SK-N-SH treated with all-trans-retinoic acid at 6 μM for 48 hours (cell line): ENCODE measurements at regions not wholly inside any gene's neighbourhood (a gene's known extent, or its start where the extent isn't known, plus 50 kb on each side); places are given as distances from the start of the nearest gene placed in this dataset.
A peak's percentile ranks its signal among the peaks of the same experiment; 100 is the strongest.

Experiments used
- ATAC-seq: fragments of 200-7000 bp; cut with Tn5 transposase; 3 replicates; pipeline ENCODE4 v1.9.1; 2020; ENCODE audit warnings: mild to moderate bottlenecking, moderate library complexity
- ARNTL ChIP-seq: fragments of 450-650 bp; formaldehyde crosslinking; IDR thresholded peaks from 2 replicates; pipeline ENCODE4 v1.5.0; 2020; ENCODE audit warnings: low read depth, mild to moderate bottlenecking, moderate library complexity, borderline replicate concordance
- BACH2 ChIP-seq: fragments of 250-450 bp; sonication (Bioruptor Pico); IDR thresholded peaks from 2 replicates; pipeline ENCODE4 v1.9.0; 2021; ENCODE audit warnings: mild to moderate bottlenecking, borderline replicate concordance
- CSDC2 ChIP-seq: fragments of 250-450 bp; sonication (Bioruptor Pico); IDR thresholded peaks from 2 replicates; pipeline ENCODE4 v1.5.0; 2020; ENCODE audit warnings: mild to moderate bottlenecking, moderate library complexity
- ESRRG ChIP-seq: fragments of 250-450 bp; sonication (Bioruptor Pico); IDR thresholded peaks from 2 replicates; pipeline ENCODE4 v1.6.1; 2021; ENCODE audit warnings: mild to moderate bottlenecking
- GLIS3 ChIP-seq: fragments of 250-450 bp; sonication (Bioruptor Pico); IDR thresholded peaks from 2 replicates; pipeline ENCODE4 v1.5.0; 2020; ENCODE audit warnings: mild to moderate bottlenecking, moderate library complexity
- ISL1 ChIP-seq: fragments of 250-450 bp; sonication (Bioruptor Pico); IDR thresholded peaks from 2 replicates; pipeline ENCODE4 v2.1.2; 2022; ENCODE audit warnings: mild to moderate bottlenecking, moderate library complexity
- OSR1 ChIP-seq: fragments of 250-450 bp; sonication (Bioruptor Pico); IDR thresholded peaks from 2 replicates; pipeline ENCODE4 v1.8.0; 2022; ENCODE audit warnings: moderate library complexity, mild to moderate bottlenecking, inconsistent platforms
- PPARA ChIP-seq: fragments of 250-450 bp; sonication (Bioruptor Pico); IDR thresholded peaks from 2 replicates; pipeline ENCODE4 v1.5.0; 2020; ENCODE audit warnings: mild to moderate bottlenecking, borderline replicate concordance
- RARB ChIP-seq: fragments of 250-450 bp; sonication (Bioruptor Pico); IDR thresholded peaks from 2 replicates; pipeline ENCODE4 v1.8.0; 2021; ENCODE audit warnings: mild to moderate bottlenecking, moderate library complexity
- SNAI2 ChIP-seq: fragments of 250-450 bp; sonication (Bioruptor Pico); IDR thresholded peaks from 2 replicates; pipeline ENCODE4 v1.5.0; 2020; ENCODE audit warnings: mild to moderate bottlenecking, moderate library complexity
- TCF4 ChIP-seq: fragments of 250-450 bp; sonication (Bioruptor Pico); IDR thresholded peaks from 2 replicates; pipeline ENCODE4 v1.8.0; 2021; ENCODE audit warnings: mild to moderate bottlenecking, moderate library complexity, borderline replicate concordance
- TOX ChIP-seq: fragments of 250-450 bp; sonication (Bioruptor Pico); IDR thresholded peaks from 2 replicates; pipeline ENCODE4 v1.8.0; 2021; ENCODE audit warnings: mild to moderate bottlenecking, moderate library complexity, borderline replicate concordance
- ZC3H10 ChIP-seq: fragments of 250-450 bp; sonication (Bioruptor Pico); IDR thresholded peaks from 2 replicates; pipeline ENCODE4 v1.5.1; 2021; ENCODE audit warnings: mild to moderate bottlenecking, moderate library complexity
- ZFP3 ChIP-seq: fragments of 250-450 bp; sonication (Bioruptor Pico); IDR thresholded peaks from 2 replicates; pipeline ENCODE4 v1.5.0; 2020; ENCODE audit warnings: mild to moderate bottlenecking, moderate library complexity
- ZNF565 ChIP-seq: fragments of 450-650 bp; formaldehyde crosslinking; conservative IDR thresholded peaks from 2 replicates; pipeline ENCODE4 v1.5.0; 2020; ENCODE audit warnings: low read depth, mild to moderate bottlenecking, moderate library complexity
- ZNF70 ChIP-seq: fragments of 450-650 bp; formaldehyde crosslinking; IDR thresholded peaks from 2 replicates; pipeline ENCODE4 v1.5.0; 2020; ENCODE audit warnings: mild to moderate bottlenecking, moderate library complexity
- TF ChIP-seq, protein P1 (sequence below): fragments of 250-450 bp; sonication (Bioruptor Pico); IDR thresholded peaks from 2 replicates; pipeline ENCODE4 v1.8.0; 2020; ENCODE audit warnings: mild to moderate bottlenecking, moderate library complexity, borderline replicate concordance
- TF ChIP-seq, protein P2 (sequence below): fragments of 250-450 bp; sonication (Bioruptor Pico); IDR thresholded peaks from 2 replicates; pipeline ENCODE4 v1.5.1; 2021; ENCODE audit warnings: mild to moderate bottlenecking, moderate library complexity
- TF ChIP-seq, protein P3 (sequence below): fragments of 250-450 bp; sonication (Bioruptor Pico); IDR thresholded peaks from 2 replicates; pipeline ENCODE4 v1.5.1; 2020; ENCODE audit warnings: low read depth, mild to moderate bottlenecking, moderate library complexity
- TF ChIP-seq, protein P4 (sequence below): fragments of 250-450 bp; sonication (Bioruptor Pico); IDR thresholded peaks from 2 replicates; pipeline ENCODE4 v1.8.0; 2021; ENCODE audit warnings: low read depth, mild to moderate bottlenecking, moderate library complexity, borderline replicate concordance
- TF ChIP-seq, protein P5 (sequence below): fragments of 250-450 bp; sonication (Bioruptor Pico); IDR thresholded peaks from 2 replicates; pipeline ENCODE4 v1.5.0; 2020; ENCODE audit warnings: mild to moderate bottlenecking, moderate library complexity

DNA sequence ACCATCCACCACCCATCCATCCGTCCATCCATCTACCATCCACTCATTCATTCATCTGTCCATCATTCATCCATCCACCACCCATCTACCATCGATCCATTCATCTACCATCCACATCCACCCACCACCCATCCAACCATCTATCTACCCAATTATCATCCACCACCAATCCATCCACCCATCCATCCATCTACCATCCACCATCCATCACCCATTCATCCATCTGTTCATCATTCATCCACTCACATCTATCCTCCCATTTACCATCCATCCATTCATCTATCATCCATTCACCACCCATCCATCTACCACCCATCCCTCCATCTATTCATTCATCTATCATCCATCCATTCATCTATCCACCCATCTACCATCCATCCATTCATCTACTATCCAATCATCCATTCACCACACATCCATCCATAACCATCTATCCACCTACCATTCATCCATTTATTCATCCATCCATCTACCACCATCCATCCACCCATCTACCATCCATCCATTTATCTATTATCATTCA lies 188.8 kb downstream of the JCAD start (continued):
- TF ChIP-seq, protein P1, sequence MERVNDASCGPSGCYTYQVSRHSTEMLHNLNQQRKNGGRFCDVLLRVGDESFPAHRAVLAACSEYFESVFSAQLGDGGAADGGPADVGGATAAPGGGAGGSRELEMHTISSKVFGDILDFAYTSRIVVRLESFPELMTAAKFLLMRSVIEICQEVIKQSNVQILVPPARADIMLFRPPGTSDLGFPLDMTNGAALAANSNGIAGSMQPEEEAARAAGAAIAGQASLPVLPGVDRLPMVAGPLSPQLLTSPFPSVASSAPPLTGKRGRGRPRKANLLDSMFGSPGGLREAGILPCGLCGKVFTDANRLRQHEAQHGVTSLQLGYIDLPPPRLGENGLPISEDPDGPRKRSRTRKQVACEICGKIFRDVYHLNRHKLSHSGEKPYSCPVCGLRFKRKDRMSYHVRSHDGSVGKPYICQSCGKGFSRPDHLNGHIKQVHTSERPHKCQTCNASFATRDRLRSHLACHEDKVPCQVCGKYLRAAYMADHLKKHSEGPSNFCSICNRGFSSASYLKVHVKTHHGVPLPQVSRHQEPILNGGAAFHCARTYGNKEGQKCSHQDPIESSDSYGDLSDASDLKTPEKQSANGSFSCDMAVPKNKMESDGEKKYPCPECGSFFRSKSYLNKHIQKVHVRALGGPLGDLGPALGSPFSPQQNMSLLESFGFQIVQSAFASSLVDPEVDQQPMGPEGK (CRISPR knock-in tag), result no peak
- TF ChIP-seq ARNTL (CRISPR knock-in tag), result no peak
- TF ChIP-seq, all 23 proteins: peak for 0

DNA sequence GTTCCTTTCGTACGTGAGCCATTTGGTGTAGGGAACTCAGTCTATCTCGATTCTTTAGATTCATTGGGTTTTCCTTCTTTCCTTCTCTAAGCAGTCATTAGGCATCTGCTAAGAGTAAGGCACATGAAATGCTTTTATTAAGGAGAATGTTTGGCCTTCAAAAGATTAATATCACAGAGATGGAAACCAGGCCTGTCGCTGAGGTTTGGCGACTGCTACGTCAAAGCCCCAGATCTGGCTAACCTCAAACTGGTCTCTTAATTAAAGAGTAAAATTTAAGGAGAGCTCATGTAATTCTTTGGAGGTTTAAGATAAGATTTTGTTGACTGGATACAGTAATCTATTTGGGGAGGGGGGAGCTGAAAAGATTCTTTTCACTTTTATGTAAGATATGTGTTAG lies 189.8 kb downstream of the JCAD start:
- ATAC-seq, result peak; percentile 66
- TF ChIP-seq, protein P2, sequence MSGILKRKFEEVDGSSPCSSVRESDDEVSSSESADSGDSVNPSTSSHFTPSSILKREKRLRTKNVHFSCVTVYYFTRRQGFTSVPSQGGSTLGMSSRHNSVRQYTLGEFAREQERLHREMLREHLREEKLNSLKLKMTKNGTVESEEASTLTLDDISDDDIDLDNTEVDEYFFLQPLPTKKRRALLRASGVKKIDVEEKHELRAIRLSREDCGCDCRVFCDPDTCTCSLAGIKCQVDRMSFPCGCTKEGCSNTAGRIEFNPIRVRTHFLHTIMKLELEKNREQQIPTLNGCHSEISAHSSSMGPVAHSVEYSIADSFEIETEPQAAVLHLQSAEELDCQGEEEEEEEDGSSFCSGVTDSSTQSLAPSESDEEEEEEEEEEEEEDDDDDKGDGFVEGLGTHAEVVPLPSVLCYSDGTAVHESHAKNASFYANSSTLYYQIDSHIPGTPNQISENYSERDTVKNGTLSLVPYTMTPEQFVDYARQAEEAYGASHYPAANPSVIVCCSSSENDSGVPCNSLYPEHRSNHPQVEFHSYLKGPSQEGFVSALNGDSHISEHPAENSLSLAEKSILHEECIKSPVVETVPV, result no peak
- 0 out of 2 replicates have a peak, but pooled peaks have one; percentile 11 for TF ChIP-seq ZNF565 (CRISPR knock-in tag)
- TF ChIP-seq ISL1 (CRISPR knock-in tag), result peak; percentile 97
- TF ChIP-seq ZFP3 (CRISPR knock-in tag), result no peak
- no peak for TF ChIP-seq BACH2 (CRISPR knock-in tag)
- TF ChIP-seq, protein P3, sequence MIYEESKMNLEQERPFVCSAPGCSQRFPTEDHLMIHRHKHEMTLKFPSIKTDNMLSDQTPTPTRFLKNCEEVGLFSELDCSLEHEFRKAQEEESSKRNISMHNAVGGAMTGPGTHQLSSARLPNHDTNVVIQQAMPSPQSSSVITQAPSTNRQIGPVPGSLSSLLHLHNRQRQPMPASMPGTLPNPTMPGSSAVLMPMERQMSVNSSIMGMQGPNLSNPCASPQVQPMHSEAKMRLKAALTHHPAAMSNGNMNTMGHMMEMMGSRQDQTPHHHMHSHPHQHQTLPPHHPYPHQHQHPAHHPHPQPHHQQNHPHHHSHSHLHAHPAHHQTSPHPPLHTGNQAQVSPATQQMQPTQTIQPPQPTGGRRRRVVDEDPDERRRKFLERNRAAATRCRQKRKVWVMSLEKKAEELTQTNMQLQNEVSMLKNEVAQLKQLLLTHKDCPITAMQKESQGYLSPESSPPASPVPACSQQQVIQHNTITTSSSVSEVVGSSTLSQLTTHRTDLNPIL (CRISPR knock-in tag), result peak; percentile 92
- peak; percentile 94 for TF ChIP-seq TCF4
- peak; percentile 76 for TF ChIP-seq ZC3H10 (CRISPR knock-in tag)
- TF ChIP-seq, protein P4, sequence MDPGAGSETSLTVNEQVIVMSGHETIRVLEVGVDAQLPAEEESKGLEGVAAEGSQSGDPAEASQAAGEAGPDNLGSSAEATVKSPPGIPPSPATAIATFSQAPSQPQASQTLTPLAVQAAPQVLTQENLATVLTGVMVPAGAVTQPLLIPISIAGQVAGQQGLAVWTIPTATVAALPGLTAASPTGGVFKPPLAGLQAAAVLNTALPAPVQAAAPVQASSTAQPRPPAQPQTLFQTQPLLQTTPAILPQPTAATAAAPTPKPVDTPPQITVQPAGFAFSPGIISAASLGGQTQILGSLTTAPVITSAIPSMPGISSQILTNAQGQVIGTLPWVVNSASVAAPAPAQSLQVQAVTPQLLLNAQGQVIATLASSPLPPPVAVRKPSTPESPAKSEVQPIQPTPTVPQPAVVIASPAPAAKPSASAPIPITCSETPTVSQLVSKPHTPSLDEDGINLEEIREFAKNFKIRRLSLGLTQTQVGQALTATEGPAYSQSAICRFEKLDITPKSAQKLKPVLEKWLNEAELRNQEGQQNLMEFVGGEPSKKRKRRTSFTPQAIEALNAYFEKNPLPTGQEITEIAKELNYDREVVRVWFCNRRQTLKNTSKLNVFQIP, result peak; percentile 90; the same call in 1 of the 2 replicates
- no peak; the same call in 1 of the 2 replicates for TF ChIP-seq GLIS3
- TF ChIP-seq SNAI2 (CRISPR knock-in tag), result peak; percentile 93; the same call in 1 of the 2 replicates
- TF ChIP-seq ZNF70 (CRISPR knock-in tag), result no peak
- TF ChIP-seq CSDC2 (CRISPR knock-in tag), result no peak; the same call in 1 of the 2 replicates
- no peak for TF ChIP-seq OSR1 (CRISPR knock-in tag)
- 0 out of 2 replicates have a peak, but pooled peaks have one; percentile 39 for TF ChIP-seq RARB (CRISPR knock-in tag)
- TF ChIP-seq ESRRG (CRISPR knock-in tag), result peak; percentile 83
- TF ChIP-seq TOX (CRISPR knock-in tag), result 0 out of 2 replicates have a peak, but pooled peaks have one; percentile 44
- TF ChIP-seq PPARA (CRISPR knock-in tag), result no peak
- TF ChIP-seq, protein P1 (CRISPR knock-in tag), result peak; percentile 85

DNA sequence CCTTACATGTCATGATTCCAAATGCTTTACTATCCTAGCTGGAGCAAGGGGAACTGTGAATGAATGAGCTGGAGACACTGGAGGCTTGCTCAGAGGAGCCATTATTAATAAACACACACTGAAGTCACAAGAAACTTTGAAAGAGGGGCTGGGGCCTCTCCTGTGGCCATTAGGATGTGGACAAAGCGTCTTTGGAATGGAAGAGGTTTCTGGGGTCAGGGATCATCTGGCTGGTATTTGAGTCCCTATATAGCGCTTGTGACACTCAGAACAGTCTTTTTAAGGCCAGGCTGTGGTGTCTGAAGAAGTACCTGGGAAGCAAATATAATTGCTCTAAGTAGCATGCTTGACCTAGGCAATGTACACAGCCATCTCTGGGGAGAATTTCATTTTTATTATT lies 193.0 kb downstream of the JCAD start:
- TF ChIP-seq TCF4, result no peak
- TF ChIP-seq, protein P5, sequence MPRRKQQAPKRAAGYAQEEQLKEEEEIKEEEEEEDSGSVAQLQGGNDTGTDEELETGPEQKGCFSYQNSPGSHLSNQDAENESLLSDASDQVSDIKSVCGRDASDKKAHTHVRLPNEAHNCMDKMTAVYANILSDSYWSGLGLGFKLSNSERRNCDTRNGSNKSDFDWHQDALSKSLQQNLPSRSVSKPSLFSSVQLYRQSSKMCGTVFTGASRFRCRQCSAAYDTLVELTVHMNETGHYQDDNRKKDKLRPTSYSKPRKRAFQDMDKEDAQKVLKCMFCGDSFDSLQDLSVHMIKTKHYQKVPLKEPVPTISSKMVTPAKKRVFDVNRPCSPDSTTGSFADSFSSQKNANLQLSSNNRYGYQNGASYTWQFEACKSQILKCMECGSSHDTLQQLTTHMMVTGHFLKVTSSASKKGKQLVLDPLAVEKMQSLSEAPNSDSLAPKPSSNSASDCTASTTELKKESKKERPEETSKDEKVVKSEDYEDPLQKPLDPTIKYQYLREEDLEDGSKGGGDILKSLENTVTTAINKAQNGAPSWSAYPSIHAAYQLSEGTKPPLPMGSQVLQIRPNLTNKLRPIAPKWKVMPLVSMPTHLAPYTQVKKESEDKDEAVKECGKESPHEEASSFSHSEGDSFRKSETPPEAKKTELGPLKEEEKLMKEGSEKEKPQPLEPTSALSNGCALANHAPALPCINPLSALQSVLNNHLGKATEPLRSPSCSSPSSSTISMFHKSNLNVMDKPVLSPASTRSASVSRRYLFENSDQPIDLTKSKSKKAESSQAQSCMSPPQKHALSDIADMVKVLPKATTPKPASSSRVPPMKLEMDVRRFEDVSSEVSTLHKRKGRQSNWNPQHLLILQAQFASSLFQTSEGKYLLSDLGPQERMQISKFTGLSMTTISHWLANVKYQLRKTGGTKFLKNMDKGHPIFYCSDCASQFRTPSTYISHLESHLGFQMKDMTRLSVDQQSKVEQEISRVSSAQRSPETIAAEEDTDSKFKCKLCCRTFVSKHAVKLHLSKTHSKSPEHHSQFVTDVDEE (CRISPR knock-in tag), result no peak
- no peak for TF ChIP-seq ZFP3 (CRISPR knock-in tag)
- no peak for TF ChIP-seq CSDC2 (CRISPR knock-in tag)
- TF ChIP-seq RARB (CRISPR knock-in tag), result no peak
- no peak for ATAC-seq
